Liver (tissue), 3 donors: ENCODE measurements at regions not wholly inside any gene's neighbourhood (a gene's known extent, or its start where the extent isn't known, plus 50 kb on each side); places are given as distances from the start of the nearest gene placed in this dataset.

Experiments used
- ATF3 ChIP-seq: IDR thresholded peaks from 2 replicates; pipeline ENCODE4 v1.6.1; 2016; ENCODE audit warnings: antibody characterized with exemption
- CTCF ChIP-seq: fragments of 150-350 bp; IDR thresholded peaks from 2 replicates; pipeline ENCODE4 v1.5.1; 2017; ENCODE audit warnings: improper control_type of control experiment, low read depth, low read length; ENCODE audit not compliant: missing input control
- EGR1 ChIP-seq, 2 donors: IDR thresholded peaks; 2 replicates each; pipeline ENCODE4 v1.6.1; 2016 to 2018; ENCODE audit warnings: antibody characterized with exemption in 2 of 2, low read depth in 2 of 2
- GABPA ChIP-seq, 2 donors: IDR thresholded peaks in 1 of 2; conservative IDR thresholded peaks in 1 of 2; 2 replicates each; pipeline ENCODE4 v1.6.1; 2016; ENCODE audit warnings: antibody characterized with exemption in 2 of 2, mild to moderate bottlenecking in 1 of 2, moderate library complexity in 1 of 2
- JUND ChIP-seq, 2 donors: IDR thresholded peaks; 2 replicates each; pipeline ENCODE4 v1.6.1; 2016; ENCODE audit warnings: antibody characterized with exemption in 2 of 2
- RAD21 ChIP-seq, 2 donors: IDR thresholded peaks; 2 replicates each; pipeline ENCODE4 v1.6.1; 2016; ENCODE audit warnings: antibody characterized with exemption in 2 of 2, mild to moderate bottlenecking in 2 of 2
- REST ChIP-seq: IDR thresholded peaks from 2 replicates; pipeline ENCODE4 v1.6.1; 2016; ENCODE audit warnings: antibody characterized with exemption, mild to moderate bottlenecking
- RXRA ChIP-seq, 2 donors: IDR thresholded peaks; 2 replicates each; pipeline ENCODE4 v1.6.1; 2017 to 2018; ENCODE audit warnings: antibody characterized with exemption in 2 of 2, mild to moderate bottlenecking in 1 of 2
- TAF1 ChIP-seq: conservative IDR thresholded peaks from 2 replicates; pipeline ENCODE4 v1.6.1; 2016; ENCODE audit warnings: antibody characterized with exemption, mild to moderate bottlenecking
- YY1 ChIP-seq: IDR thresholded peaks from 2 replicates; pipeline ENCODE4 v1.6.1; 2016; ENCODE audit warnings: antibody characterized with exemption, mild to moderate bottlenecking
- ZBTB33 ChIP-seq: IDR thresholded peaks from 2 replicates; pipeline ENCODE4 v1.6.1; 2016; ENCODE audit warnings: antibody characterized with exemption
- donor health status: healthy.
- donor health status: healthy.

- TF ChIP-seq ATF3 (no peak), RXRA (IDR thresholded peaks at IDR 0.05) (no peak), CTCF (no peak), TAF1 (no peak), REST (no peak), YY1 (no peak), GABPA (IDR thresholded peaks at IDR 0.05 in 1 of 2, conservative IDR thresholded peaks at IDR 0.05 in 1 of 2) (no peak), ZBTB33 (no peak), JUND (IDR thresholded peaks at IDR 0.05) (no peak), RAD21 (IDR thresholded peaks at IDR 0.05) (no peak), EGR1 (IDR thresholded peaks at IDR 0.05; ENCODE audit: low read depth in 2 of 2) (no peak)
These were observed 205.6 kb upstream of the KAZN start for GRCh38 chr1:14392859-14393365.
